Ectodermal cell (in vitro differentiated cells): ENCODE measurements at regions not wholly inside any gene's neighbourhood (a gene's known extent, or its start where the extent isn't known, plus 50 kb on each side); places are given as distances from the start of the nearest gene placed in this dataset.

Experiments used
- H3K27ac ChIP-seq: 2 replicates; pipeline ENCODE4 v1.7.0; 2013; ENCODE audit warnings: mild to moderate bottlenecking, low read depth, low read length; ENCODE audit not compliant: insufficient read depth, poor library complexity, severe bottlenecking
- H3K27me3 ChIP-seq: 2 replicates; pipeline ENCODE4 v1.7.0; 2013; ENCODE audit warnings: mild to moderate bottlenecking, low read length; ENCODE audit not compliant: insufficient read depth, control insufficient read depth, poor library complexity, severe bottlenecking
- H3K36me3 ChIP-seq: one replicate; pipeline ENCODE4 v1.7.0; 2013; ENCODE audit warnings: low read length; ENCODE audit not compliant: control insufficient read depth, insufficient read depth
- H3K4me1 ChIP-seq: one replicate; pipeline ENCODE4 v1.7.0; 2013; ENCODE audit warnings: low read length; ENCODE audit not compliant: control insufficient read depth, insufficient read depth
- H3K4me3 ChIP-seq: 2 replicates; pipeline ENCODE4 v1.7.0; 2013; ENCODE audit warnings: low read depth, low read length, control low read depth; ENCODE audit not compliant: insufficient read depth
- H3K9me3 ChIP-seq: 2 replicates; pipeline ENCODE4 v1.7.0; 2013; ENCODE audit warnings: mild to moderate bottlenecking, low read length, moderate library complexity; ENCODE audit not compliant: control insufficient read depth
- whole genome bisulfite sequencing, 2 experiments: methylation state at CpG; one replicate each; pipeline ENCODE4 v1.1.7; 2013; ENCODE audit warnings: missing lambda C conversion rate in 2 of 2; 5-methylcytosine and 5-hydroxymethylcytosine counted together

DNA sequence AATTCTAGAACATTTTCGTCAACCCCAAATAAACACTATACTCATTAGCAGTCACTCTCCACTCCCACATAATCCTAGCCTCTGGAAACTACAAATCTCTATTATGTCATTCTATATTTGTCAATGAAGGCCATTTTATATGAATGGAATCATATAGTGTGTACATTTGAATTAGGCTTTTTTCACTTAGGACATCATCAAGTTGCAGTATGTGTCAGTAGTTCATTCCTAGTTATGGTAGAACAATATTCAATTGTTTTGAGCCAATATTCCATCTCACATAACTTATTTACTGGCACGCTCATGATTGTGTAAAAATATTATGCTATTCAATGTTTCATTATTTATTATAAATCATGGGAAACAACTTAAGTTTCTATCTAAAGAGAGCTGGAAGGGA is 1610.4 kb upstream of the MIR17HG start:
- H3K27me3 ChIP-seq: no peaks in the 10 kb centered on the region
- 89 to 90% methylated on average over 1 of the region's 2 CpGs for WGBS, 2 experiments
- no peaks in the 10 kb centered on the region for H3K36me3 ChIP-seq
- no peaks in the 10 kb centered on the region for H3K9me3 ChIP-seq
- no peaks in the 10 kb centered on the region for H3K4me1 ChIP-seq
- no peak overlapping the region for H3K27ac ChIP-seq
- no peak overlapping the region for H3K4me3 ChIP-seq

DNA sequence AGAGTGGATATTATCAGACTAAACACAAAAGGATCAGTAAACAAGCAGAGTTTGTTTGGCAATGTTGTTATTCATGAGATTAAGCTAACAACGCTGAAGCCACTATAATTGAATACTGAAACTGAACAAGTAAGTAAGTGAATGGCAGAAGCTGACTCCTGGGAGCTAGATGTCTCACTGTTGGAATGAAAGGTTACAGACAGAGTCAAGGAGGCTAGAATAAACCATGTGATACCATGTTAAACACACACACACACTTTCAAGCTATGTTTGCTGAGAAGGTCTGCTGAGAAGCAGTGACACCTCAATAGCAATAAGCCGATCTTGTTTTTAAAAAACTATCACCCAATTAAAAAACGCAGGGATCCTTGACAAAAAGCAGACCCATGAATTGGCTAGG is 1609.4 kb upstream of the MIR17HG start:
- no peaks in the 10 kb centered on the region for H3K9me3 ChIP-seq
- H3K4me1 ChIP-seq: no peaks in the 10 kb centered on the region
- no peaks in the 10 kb centered on the region for H3K27me3 ChIP-seq
- no peak overlapping the region for H3K4me3 ChIP-seq
- H3K36me3 ChIP-seq: no peaks in the 10 kb centered on the region
- no peak overlapping the region for H3K27ac ChIP-seq
- WGBS, 2 experiments: 89 to 95% methylated on average over 2 to 3 of the region's 3 CpGs

DNA sequence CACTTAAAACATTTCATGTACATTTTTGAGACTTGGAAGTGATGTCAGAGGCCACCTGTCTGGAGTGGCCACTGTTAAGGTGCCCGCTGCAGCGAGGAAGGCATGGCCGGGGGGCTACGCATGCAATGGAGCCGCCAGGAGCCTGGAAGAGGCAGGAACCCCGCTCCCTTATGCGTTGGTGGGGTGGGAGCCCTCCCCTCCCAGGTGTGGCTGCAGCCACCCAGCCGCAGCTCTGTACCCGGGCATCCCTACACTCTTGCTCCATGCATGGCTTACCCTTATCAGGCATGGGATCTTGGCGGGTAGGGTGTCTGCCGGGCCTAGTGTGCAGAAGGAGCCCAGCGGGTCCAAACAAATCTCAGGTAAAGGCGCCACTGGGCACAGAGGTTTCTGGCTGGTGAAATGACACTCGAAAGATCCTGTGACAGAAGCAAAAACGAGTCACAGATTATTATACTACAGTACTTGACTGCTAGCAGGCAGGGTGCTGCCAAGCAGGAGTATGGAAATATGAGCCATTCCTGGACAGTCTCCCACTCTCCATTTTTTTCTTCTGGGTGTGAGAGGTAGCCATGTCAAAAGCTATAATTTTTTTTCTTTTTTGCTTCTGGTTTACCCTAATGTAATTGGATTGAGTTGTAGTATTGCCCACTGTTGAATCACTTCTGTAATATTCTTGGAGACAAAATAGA is 1606.3 kb upstream of the MIR17HG start:
- no peaks in the 10 kb centered on the region for H3K9me3 ChIP-seq
- no peak overlapping the region for H3K4me3 ChIP-seq
- no peak overlapping the region for H3K27ac ChIP-seq
- H3K4me1 ChIP-seq: no peaks in the 10 kb centered on the region
- H3K27me3 ChIP-seq: no peaks in the 10 kb centered on the region
- no peaks in the 10 kb centered on the region for H3K36me3 ChIP-seq
- 86 to 89% methylated on average over 15 of the region's 15 CpGs for WGBS, 2 experiments

DNA sequence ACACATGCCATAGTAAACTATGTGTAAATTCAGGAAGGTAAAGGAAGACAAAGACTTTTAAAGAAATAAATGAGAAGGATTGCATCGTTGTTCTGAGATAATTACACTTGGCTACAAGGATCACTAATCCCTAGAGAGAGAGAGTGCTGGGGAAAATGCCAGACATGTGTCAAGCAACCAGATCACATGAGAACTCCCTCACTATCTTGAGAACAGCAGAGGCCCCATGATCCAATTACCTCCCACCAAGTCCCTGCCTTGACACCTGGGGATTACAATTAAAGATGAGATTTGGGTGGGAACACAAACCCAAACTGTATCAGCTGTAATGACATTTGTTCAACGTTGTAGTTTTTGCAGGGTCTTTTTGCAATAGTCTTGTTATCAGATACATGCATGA is 1600.9 kb upstream of the MIR17HG start:
- Histone ChIP-seq H3K36me3 (no peaks in the 10 kb centered on the region), H3K4me3 (no peak overlapping the region), H3K4me1 (no peaks in the 10 kb centered on the region), H3K27ac (no peak overlapping the region), H3K9me3 (no peaks in the 10 kb centered on the region), H3K27me3 (no peaks in the 10 kb centered on the region)
- 74 to 85% methylated on average over 2 of the region's 2 CpGs for WGBS, 2 experiments

DNA sequence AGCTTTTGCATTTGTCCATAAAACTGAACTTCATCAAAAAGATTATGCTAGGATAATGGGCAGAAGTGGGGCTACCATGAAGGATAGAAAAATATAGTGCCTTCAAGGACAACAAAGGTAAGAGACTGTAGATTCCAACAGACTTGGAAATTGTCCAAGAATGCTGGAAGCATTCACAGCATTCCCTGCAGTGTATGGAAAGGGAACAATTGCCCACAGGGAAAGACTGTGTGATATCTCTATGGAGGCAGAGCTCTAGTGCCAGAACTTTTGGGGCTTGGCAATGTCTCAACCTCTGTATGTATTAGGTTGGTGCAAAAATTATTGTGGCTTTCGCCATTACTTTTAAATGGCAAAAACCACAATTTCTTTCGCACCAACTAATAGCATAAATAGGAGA is 1598.8 kb upstream of the MIR17HG start:
- Histone ChIP-seq H3K27me3 (no peaks in the 10 kb centered on the region), H3K36me3 (no peaks in the 10 kb centered on the region), H3K27ac (no peak overlapping the region), H3K4me1 (no peaks in the 10 kb centered on the region), H3K9me3 (no peaks in the 10 kb centered on the region), H3K4me3 (no peak overlapping the region)
- WGBS, 2 experiments: 85% methylated on average over 2 of the region's 2 CpGs; no CpG with 5 or more reads in 1 of the 2 experiments

DNA sequence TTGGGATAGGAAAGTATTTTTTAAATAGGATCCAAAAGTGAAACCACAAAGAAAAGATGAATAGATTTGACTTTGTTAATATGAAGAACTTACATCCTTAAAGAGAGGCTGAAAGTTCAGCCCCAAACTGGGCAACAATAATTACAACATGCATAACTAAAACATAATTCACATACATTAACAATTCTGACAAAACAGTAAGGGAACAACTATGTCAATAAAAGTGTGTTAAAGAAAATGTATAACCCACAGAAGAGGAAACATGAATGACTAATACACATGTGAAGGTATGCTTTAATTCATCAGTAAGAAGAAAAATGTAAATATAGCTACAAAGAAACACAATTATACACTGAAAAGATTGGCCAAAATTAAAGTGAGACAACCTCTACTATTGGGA is 1597.6 kb upstream of the MIR17HG start:
- Histone ChIP-seq H3K27me3 (no peaks in the 10 kb centered on the region), H3K4me3 (no peak overlapping the region), H3K36me3 (no peaks in the 10 kb centered on the region), H3K9me3 (no peaks in the 10 kb centered on the region), H3K27ac (no peak overlapping the region), H3K4me1 (no peaks in the 10 kb centered on the region)

DNA sequence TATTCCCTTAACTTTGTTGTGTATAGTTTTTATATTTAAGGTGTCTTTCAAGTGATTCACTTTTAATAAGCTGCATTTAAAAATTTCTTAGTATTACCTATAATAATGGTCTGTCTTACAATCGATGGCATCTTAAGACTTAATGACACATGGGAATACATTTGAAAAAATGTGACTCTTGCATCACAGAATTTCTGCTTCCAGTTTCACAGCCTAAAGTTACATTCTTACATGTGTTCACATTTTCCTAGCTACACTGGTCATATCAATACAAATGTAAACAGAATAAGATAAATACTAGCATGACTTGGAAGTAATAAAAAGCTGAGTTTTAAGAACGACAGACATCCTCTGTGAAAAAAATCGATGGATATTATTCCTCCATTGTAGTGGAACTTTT is 1597.1 kb upstream of the MIR17HG start:
- Histone ChIP-seq H3K9me3 (no peaks in the 10 kb centered on the region), H3K36me3 (no peaks in the 10 kb centered on the region), H3K4me3 (no peak overlapping the region), H3K27me3 (no peaks in the 10 kb centered on the region), H3K4me1 (no peaks in the 10 kb centered on the region), H3K27ac (no peak overlapping the region)
- WGBS, 2 experiments: 93% methylated on average over 3 of the region's 3 CpGs; no CpG with 5 or more reads in 1 of the 2 experiments

DNA sequence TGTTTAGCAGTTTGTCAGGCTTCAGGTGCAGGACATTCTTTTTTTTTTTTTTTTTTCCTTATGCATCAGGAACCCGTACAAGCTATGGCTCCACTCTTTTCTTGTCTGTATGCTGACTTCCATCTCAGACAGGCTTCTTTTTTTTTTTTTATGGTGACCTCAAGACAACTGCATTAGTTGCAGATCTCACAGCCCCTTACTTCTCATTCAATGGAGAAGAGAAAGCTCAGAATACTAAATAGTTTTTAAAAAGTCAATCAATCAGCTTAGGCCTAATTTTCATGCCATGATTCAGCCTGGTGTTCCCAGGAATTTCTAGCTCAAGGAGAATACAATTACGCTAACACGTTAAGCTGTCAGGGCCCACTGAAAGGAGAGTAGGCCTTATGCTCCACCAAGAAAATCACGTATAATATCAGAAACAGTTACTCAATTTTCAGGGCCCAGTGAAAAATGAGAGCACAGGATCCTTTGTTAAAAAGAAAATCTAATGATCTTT is 1596.0 kb upstream of the MIR17HG start:
- 74 to 92% methylated on average over 4 of the region's 4 CpGs for WGBS, 2 experiments
- H3K4me3 ChIP-seq: no peak overlapping the region
- no peaks in the 10 kb centered on the region for H3K27me3 ChIP-seq
- no peaks in the 10 kb centered on the region for H3K4me1 ChIP-seq
- H3K27ac ChIP-seq: no peak overlapping the region
- H3K9me3 ChIP-seq: no peaks in the 10 kb centered on the region
- H3K36me3 ChIP-seq: no peaks in the 10 kb centered on the region

DNA sequence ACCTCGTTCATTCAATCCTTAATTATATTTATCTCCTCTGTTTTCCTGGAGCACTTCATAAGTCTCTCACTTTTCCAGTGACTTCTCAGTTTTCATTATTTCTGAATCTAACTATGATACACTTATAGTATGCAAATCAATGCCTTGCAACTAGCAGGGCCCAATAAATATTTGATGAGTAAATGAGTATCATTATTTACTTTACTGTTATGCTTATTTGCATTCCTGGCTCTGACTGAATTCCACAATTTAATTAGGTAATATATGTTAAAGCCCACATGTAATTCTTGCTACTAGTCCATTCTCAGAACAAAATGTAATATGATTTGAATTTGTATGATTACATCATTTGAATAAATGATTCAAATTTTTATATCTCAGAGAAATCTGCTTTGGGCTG is 1595.1 kb upstream of the MIR17HG start:
- Histone ChIP-seq H3K4me1 (no peaks in the 10 kb centered on the region), H3K4me3 (no peak overlapping the region), H3K9me3 (no peaks in the 10 kb centered on the region), H3K27me3 (no peaks in the 10 kb centered on the region), H3K36me3 (no peaks in the 10 kb centered on the region), H3K27ac (no peak overlapping the region)
- 93 to 100% methylated on average over 1 of the region's 1 CpG for WGBS, 2 experiments

DNA sequence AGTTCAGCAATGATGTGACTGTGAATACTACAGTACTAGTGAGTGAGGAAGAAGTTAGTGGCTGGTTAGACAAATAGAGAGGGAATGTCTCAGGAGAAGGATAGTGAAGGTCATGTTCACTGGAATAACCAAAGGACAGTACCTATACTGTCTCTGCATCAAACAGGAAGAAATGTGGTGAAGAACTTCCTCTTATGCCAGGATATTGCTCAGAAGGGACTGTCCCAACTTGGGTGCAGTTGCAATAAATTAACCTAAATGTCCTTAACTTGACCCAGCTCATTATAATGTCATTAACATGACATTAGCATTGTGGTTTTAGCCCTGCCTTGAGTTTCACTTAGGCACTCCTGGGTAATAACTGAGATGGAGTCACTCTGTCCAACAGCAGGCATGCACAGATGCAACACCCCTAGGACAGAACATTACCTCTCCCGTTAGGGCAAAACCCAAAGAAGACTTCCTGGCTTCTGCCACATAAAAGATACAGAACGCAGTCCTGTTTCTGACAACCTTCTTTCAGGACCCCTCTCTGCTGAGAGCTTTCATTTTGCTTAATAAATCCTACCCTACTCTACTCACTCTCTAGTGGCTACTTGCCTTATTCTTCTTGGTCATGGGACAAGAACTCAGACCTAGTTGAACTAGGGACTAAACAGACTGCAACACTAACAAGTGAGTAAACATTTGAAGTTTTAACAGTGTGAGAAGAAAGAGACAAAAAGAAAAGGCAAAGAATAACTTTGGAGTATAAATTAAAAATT is 1591.6 kb upstream of the MIR17HG start:
- WGBS, 2 experiments: 93 to 95% methylated on average over 2 of the region's 2 CpGs
- H3K27me3 ChIP-seq: no peaks in the 10 kb centered on the region
- no peaks in the 10 kb centered on the region for H3K36me3 ChIP-seq
- H3K4me1 ChIP-seq: no peaks in the 10 kb centered on the region
- H3K4me3 ChIP-seq: no peak overlapping the region
- H3K9me3 ChIP-seq: no peaks in the 10 kb centered on the region
- H3K27ac ChIP-seq: no peak overlapping the region
